NCI-H1048 (cell line): ENCODE measurements at regions not wholly inside any gene's neighbourhood (a gene's known extent, or its start where the extent isn't known, plus 50 kb on each side); places are given as distances from the start of the nearest gene placed in this dataset.
"Not testable (repeated sequence)": the region's sequence is repeated elsewhere in the genome, so short reads cannot be mapped to it uniquely, and the experiment has no call there.

ENCODE experiments used
- DNase-seq: peaks from one replicate; lab custom pipeline; 2025; lab: John Stamatoyannopoulos, UW

DNA sequence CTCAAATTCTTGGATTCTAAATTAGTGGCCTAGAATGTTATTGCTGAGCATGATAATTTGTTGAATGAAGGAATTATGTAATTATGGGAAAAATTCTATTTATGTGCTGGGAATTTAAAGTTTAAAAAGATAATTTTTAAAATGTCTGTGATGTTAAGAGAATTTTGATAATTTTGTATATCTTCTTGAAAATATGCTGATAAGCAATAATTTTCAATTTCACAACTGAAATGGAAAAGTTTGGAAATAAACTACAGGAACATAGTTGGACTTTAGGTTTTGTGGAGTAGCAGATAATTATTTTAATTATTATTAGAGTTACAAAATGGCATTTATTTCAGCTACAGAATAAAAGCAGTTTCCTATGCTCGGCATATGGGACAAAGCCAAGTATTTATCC, 268.5 kb upstream of the TPK1 start:
- DNase-seq: no peak

DNA sequence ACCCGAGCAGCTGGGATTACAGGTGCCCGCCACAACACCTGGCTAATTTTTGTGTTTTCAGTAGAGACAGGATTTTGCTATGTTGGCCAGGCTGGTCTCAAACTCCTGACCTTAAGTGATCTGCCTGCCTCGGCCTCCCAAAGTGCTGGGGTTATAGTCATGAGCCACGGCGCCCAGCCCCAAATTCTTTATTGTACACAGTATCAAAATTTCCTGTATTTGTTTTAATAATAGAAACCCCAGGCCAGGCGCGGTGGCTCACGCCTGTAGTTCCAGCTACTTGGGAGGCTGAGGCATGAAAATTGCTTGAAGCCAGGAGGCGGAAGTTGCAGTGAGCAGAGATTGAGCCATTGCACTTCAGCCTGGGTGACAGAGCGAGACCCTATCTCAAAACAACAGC, 266.3 kb upstream of the TPK1 start:
- DNase-seq: not testable (repeated sequence)

- no peak for DNase-seq
These were observed 256.9 kb upstream of the TPK1 start for GRCh38 chr7:145092766-145093165.

GRCh38 chr7:145088111-145088745, 252.4 kb upstream of the TPK1 start:
- DNase-seq: no peak

GRCh38 chr7:145082366-145083161, 246.7 kb upstream of the TPK1 start:
- no peak for DNase-seq

- no peak for DNase-seq
These were observed 229.6 kb upstream of the TPK1 start for GRCh38 chr7:145065473-145065872.

- no peak for DNase-seq
These were observed 228.3 kb upstream of the TPK1 start for GRCh38 chr7:145064114-145064513.

- DNase-seq: no peak
These were observed 217.9 kb upstream of the TPK1 start for GRCh38 chr7:145053781-145054180.

GRCh38 chr7:145050415-145050814, 214.6 kb upstream of the TPK1 start:
- no peak for DNase-seq

- DNase-seq: peak; percentile 31
These were observed 201.0 kb upstream of the TPK1 start for GRCh38 chr7:145036604-145037405.

- DNase-seq: no peak
These were observed 195.3 kb upstream of the TPK1 start for GRCh38 chr7:145031162-145031561.

- no peak for DNase-seq
These were observed 194.9 kb upstream of the TPK1 start for GRCh38 chr7:145030754-145031153.

- no peak for DNase-seq
These were observed 184.6 kb upstream of the TPK1 start for GRCh38 chr7:145020454-145020853.

GRCh38 chr7:145016068-145016467, 180.2 kb upstream of the TPK1 start:
- DNase-seq: no peak

- no peak for DNase-seq
These were observed 174.0 kb upstream of the TPK1 start for GRCh38 chr7:145009876-145010275.

GRCh38 chr7:145005601-145006000, 169.7 kb upstream of the TPK1 start:
- no peak for DNase-seq

DNA sequence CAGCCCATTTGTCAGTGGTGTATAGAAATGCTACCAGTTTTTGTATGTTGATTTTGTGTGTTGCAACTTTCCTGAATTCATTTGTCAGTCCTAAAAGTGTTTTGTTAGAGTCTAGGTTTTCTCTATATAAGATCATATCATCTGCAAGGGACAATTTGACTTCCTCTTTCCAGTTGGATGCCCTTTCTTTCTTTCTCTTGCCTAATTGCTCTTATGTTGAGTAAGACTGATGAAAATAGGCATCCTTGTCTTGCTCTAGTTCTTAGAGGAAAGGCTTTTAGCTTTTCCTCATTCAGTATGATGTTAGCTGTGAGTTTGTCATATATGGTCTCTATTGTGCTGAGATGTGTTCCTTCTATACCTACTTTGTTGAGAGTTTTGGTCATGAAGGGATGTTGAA, 161.7 kb upstream of the TPK1 start:
- no peak for DNase-seq

- no peak for DNase-seq
These were observed 159.6 kb upstream of the TPK1 start for GRCh38 chr7:144995495-144995894.

DNA sequence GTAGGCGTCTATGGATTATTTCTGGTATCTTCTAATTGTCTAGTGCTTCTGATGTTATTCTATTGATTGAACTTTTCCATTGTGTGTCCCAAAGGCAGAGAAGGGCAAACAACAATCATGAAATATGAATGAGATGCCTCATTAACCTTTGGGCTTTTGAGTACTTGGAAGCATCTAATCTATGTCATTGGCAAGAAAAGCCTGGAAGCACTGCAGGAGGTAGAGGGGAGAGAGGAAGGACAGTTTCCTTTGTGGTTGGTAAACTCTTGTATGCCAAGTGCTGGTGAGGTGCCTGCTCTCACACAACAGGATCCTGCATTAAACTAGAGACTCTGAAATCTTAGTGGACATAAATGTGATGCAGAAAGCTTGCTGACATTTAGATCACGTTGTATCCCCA, 155.2 kb upstream of the TPK1 start:
- DNase-seq: no peak

GRCh38 chr7:144987686-144988085, 151.8 kb upstream of the TPK1 start:
- no peak for DNase-seq

- DNase-seq: no peak
These were observed 146.3 kb upstream of the TPK1 start for GRCh38 chr7:144982133-144982532.

DNA sequence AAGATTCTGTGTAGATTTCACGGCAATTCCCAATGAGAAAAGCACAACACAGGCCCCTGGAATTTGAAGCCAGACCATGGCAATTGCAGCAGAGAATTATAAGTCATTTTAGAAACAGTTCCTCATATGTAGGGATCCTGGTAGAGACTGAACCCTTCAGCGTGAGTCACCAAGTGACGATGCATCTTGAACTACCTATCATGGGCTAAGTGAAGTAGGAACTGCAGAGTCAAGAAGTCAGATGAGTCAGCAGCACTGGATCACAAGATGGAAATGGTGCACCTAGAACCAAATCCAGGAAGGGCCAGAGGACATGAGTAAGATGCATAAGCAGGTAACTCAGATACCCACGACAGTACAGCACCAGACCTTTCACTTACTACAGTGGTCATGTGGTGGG, 140.0 kb upstream of the TPK1 start:
- no peak for DNase-seq

DNA sequence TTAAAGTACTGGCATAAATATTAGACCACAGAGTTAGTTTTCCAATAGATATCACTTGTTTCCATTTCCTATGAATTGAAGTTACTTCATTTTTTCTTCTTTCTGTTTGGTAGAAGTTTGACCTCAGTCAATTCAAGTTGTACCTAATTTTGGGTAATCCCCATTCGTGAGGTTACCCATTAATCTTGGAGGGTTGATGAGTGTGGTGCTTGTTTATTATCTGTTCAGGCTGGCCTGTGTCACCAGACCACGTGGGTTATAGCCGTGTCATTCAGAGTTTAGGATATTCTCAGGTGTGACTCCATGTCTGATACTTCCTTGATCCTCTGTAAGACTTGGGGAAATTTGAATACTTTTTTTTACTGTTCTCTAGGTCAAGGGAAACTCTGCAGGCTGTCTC, 133.9 kb upstream of the TPK1 start:
- no peak for DNase-seq
